Spleen (tissue), 11 donors: ENCODE measurements at regions not wholly inside any gene's neighbourhood (a gene's known extent, or its start where the extent isn't known, plus 50 kb on each side); places are given as distances from the start of the nearest gene placed in this dataset.
"Not testable (repeated sequence)": the region's sequence is repeated elsewhere in the genome, so short reads cannot be mapped to it uniquely, and the experiment has no call there.

Experiments used
- DNase-seq: peaks from one replicate; pipeline ENCODE4 v3.0.0-alpha.2; 2020
- H3K27ac ChIP-seq, 8 donors: fragments of 200-600 bp; sonication (generic) in 7 of 8; 1 replicate in 4 of 8; 2 replicates in 4 of 8; pipeline versions ENCODE4 v1.5.0 to v1.8.0; 2016 to 2021; ENCODE audit warnings: inconsistent platforms in 4 of 8, mild to moderate bottlenecking in 4 of 8, moderate library complexity in 1 of 8
- H3K27me3 ChIP-seq, 7 donors: fragments of 200-600 bp; sonication (generic) in 6 of 7; replicated peaks in 1 of 7; 1 replicate in 4 of 7; 2 replicates in 3 of 7; pipeline versions ENCODE4 v1.5.0 to v1.8.0; 2016 to 2021; ENCODE audit warnings: inconsistent platforms in 3 of 7, mild to moderate bottlenecking in 1 of 7
- H3K36me3 ChIP-seq, 6 donors: fragments of 200-600 bp; sonication (generic) in 5 of 6; 1 replicate in 4 of 6; 2 replicates in 2 of 6; pipeline versions ENCODE4 v1.5.0 to v1.8.0; 2016 to 2021; ENCODE audit warnings: inconsistent platforms in 2 of 6
- H3K4me1 ChIP-seq, 6 donors: fragments of 200-600 bp; sonication (generic) in 5 of 6; 1 replicate in 3 of 6; 2 replicates in 3 of 6; pipeline versions ENCODE4 v1.5.0 to v1.8.0; 2016 to 2021; ENCODE audit warnings: inconsistent platforms in 3 of 6
- H3K4me3 ChIP-seq, 8 donors: fragments of 200-600 bp; sonication (generic) in 7 of 8; 1 replicate in 4 of 8; 2 replicates in 4 of 8; pipeline versions ENCODE4 v1.5.0 to v1.8.0; 2016 to 2021; ENCODE audit warnings: inconsistent platforms in 4 of 8, mild to moderate bottlenecking in 4 of 8, moderate library complexity in 2 of 8
- H3K9me3 ChIP-seq, 8 donors: fragments of 200-600 bp; sonication (generic) in 7 of 8; 1 replicate in 4 of 8; 2 replicates in 4 of 8; pipeline versions ENCODE4 v1.5.0 to v1.8.0; 2016 to 2021; ENCODE audit warnings: inconsistent platforms in 4 of 8
- POLR2A ChIP-seq, 3 donors: fragments of 450-650 bp; IDR thresholded peaks; one replicate each; pipeline ENCODE4 v1.5.1; 2017; ENCODE audit warnings: antibody characterized with exemption in 3 of 3, mild to moderate bottlenecking in 1 of 3
- POLR2AphosphoS5 ChIP-seq, 3 donors: sonication (generic); formaldehyde crosslinking; IDR thresholded peaks; one replicate each; pipeline ENCODE4 v1.5.1; 2017; ENCODE audit warnings: antibody characterized with exemption in 3 of 3
- WGBS, 5 donors: extraction: QIAGEN DNeasy Blood & Tissue Kit in 3 of 5; methylation state at CpG; one replicate each; pipeline versions ENCODE4 v1.1.5 to v1.1.7; 2013 to 2018; 5-methylcytosine and 5-hydroxymethylcytosine counted together
- intact Hi-C: fragments of 100-400 bp; cut with DNase I; formaldehyde crosslinking; loops from one replicate; pipeline ENCODE4 v1.15.0; 2023; ENCODE audit warnings: low total_unique reads
- TF ChIP-seq, protein P1 (sequence below), 11 experiments: fragments of 200-600 bp in 7 of 11; fragments of 450-650 bp in 4 of 11; sonication (generic) in 4 of 11; IDR thresholded peaks in 8 of 11; conservative IDR thresholded peaks in 3 of 11; 1 replicate in 7 of 11; 2 replicates in 4 of 11; pipeline versions ENCODE4 v1.4.0 to v1.8.0; 2016 to 2021; ENCODE audit warnings: antibody characterized with exemption in 11 of 11, inconsistent platforms in 4 of 11, mild to moderate bottlenecking in 1 of 11
- donor health status: healthy with polysubstance abuse.
- donor health status: DM: no; HTN: no; CAD: no; lungs with moderate emphysema.
- donor health status: DM: no; HTN: no; CAD: no.
- donor health status: Bipolar disorder and iron deficiency.
- donor health status: healthy.
- donor health status: DM: no; HTN: no; CAD: no.
- donor health status: DM: yes; HTN: yes; CAD: no.

DNA sequence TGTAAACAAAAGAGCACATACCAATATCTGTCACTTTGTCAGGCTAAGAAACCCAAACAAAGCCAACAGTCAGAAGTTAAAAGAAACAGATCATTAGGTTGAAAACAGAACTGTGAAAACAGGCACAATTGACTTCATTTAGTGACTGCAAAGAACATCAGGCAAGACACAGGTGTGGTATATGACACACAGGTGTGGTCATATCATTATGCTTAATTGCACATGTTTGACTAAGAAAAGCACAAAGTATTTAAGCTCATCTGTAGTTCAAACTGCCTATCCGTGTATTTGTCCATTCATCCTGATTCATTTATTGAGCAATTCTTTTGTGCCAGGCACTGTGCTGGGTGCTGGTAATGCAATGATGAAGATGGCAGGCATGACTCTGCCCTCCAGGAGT, 150.7 kb downstream of the DEFB131A start:
- no peak overlapping the region for H3K27ac ChIP-seq
- peaks cover 0 to 7% (median 0%) of the 10 kb centered on the region in 8 donors for H3K9me3 ChIP-seq
- H3K4me3 ChIP-seq, result no peak overlapping the region
- no peaks in the 10 kb centered on the region for H3K27me3 ChIP-seq
- no peaks in the 10 kb centered on the region for H3K4me1 ChIP-seq
- intact Hi-C loops, result no loop called here
- no peaks in the 10 kb centered on the region for H3K36me3 ChIP-seq
- 74 to 92% (median 78%) methylated on average over 1 of the region's 1 CpG for WGBS, 5 donors
- no peak for DNase-seq
- TF ChIP-seq POLR2AphosphoS5 (IDR thresholded peaks at IDR 0.05), result no peak
- no peak for TF ChIP-seq POLR2A (IDR thresholded peaks at IDR 0.05)
- TF ChIP-seq, protein P1, sequence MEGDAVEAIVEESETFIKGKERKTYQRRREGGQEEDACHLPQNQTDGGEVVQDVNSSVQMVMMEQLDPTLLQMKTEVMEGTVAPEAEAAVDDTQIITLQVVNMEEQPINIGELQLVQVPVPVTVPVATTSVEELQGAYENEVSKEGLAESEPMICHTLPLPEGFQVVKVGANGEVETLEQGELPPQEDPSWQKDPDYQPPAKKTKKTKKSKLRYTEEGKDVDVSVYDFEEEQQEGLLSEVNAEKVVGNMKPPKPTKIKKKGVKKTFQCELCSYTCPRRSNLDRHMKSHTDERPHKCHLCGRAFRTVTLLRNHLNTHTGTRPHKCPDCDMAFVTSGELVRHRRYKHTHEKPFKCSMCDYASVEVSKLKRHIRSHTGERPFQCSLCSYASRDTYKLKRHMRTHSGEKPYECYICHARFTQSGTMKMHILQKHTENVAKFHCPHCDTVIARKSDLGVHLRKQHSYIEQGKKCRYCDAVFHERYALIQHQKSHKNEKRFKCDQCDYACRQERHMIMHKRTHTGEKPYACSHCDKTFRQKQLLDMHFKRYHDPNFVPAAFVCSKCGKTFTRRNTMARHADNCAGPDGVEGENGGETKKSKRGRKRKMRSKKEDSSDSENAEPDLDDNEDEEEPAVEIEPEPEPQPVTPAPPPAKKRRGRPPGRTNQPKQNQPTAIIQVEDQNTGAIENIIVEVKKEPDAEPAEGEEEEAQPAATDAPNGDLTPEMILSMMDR (IDR thresholded peaks at IDR 0.05 in 8 of 11, conservative IDR thresholded peaks at IDR 0.05 in 3 of 11), result no peak

DNA sequence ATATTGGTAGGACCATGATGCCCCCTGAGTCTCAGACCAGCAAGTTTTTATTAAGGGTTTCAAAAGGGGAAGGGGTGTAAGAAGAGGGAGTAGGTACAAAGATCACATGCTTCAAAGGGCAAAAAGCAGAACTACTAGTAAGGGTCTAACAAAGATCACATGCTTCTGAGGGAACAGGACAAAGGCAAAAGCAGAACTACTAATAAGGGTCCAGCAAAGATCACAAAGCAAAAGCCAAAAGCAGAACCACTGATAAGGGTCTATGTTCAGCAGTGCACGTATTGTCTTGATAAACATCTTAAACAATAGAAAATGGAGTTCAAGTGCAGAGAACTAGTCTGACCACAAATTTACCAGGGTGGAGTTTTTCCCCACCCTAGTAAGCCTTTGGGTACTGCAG, 151.3 kb downstream of the DEFB131A start:
- H3K9me3 ChIP-seq, intact Hi-C loops, H3K4me3 ChIP-seq, H3K27ac ChIP-seq, H3K4me1 ChIP-seq, H3K27me3 ChIP-seq, DNase-seq, H3K36me3 ChIP-seq: not testable (repeated sequence)
- WGBS, 5 donors, result 37 to 56% (median 43%) methylated on average over 1 of the region's 1 CpG

DNA sequence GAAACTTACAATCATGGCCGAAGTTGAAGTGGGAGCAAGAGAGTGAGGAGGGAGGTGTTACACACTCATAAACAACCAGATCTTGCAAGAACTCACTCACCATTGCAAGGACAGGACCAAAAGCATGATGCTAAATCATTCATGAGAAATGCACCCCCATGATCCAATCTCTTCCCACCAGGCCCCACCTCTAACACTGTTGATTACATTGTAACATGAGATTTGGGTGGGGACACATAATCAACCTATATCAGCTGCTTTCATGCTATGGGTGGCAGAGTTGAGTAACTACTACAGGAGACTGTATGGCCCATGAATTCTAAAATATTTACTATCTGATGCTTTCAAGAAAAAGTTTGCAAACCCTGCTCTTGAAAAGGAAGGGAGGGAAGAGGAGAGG, 155.1 kb downstream of the DEFB131A start:
- 94 to 100% (median 98%) methylated on average over 1 of the region's 1 CpG; no CpG with 5 or more reads in 1 of the 5 donors for WGBS, 5 donors
- Histone ChIP-seq H3K27me3 (no peaks in the 10 kb centered on the region), H3K36me3 (no peaks in the 10 kb centered on the region), H3K4me3 (no peak overlapping the region), H3K9me3 (peaks cover 0 to 7% (median 0%) of the 10 kb centered on the region in 8 donors), H3K4me1 (peaks cover 0 to 8% (median 0%) of the 10 kb centered on the region in 6 donors), H3K27ac (no peak overlapping the region)
- no peak for TF ChIP-seq POLR2AphosphoS5 (IDR thresholded peaks at IDR 0.05)
- TF ChIP-seq, protein P1 (IDR thresholded peaks at IDR 0.05 in 8 of 11, conservative IDR thresholded peaks at IDR 0.05 in 3 of 11), result no peak
- no peak for TF ChIP-seq POLR2A (IDR thresholded peaks at IDR 0.05)
- intact Hi-C loops, result no loop called here
- no peak for DNase-seq

DNA sequence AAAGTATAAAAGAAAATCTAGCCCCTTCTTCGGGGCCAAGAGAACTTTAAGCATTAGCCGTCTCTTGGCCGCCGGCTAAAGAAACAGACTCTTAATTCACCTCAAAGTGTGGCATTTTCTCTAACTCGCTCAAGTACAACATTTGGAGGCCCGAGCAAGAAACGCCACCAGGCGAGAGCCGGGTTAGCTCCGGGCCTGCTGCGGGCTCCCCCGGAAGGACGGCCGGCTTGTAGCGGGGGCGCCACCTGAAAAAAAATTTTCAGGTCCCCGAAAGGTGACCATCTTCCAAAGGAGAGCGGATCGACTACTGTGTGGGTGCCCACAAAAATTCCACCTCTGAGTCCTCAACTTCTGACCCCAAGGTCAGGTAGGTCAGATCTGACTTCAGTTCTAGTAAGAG, 156.0 kb downstream of the DEFB131A start:
- 89 to 96% (median 94%) methylated on average over 19 of the region's 19 CpGs for WGBS, 5 donors
- Histone ChIP-seq H3K9me3 (peaks cover 0 to 1% (median 0%) of the 10 kb centered on the region in 8 donors), H3K4me1 (peaks cover 0 to 8% (median 0%) of the 10 kb centered on the region in 6 donors), H3K27ac (no peak overlapping the region), H3K4me3 (no peak overlapping the region), H3K27me3 (no peaks in the 10 kb centered on the region), H3K36me3 (no peaks in the 10 kb centered on the region)
- no peak for DNase-seq
- TF ChIP-seq, protein P1 (IDR thresholded peaks at IDR 0.05 in 8 of 11, conservative IDR thresholded peaks at IDR 0.05 in 3 of 11), result no peak
- no peak for TF ChIP-seq POLR2AphosphoS5 (IDR thresholded peaks at IDR 0.05)
- TF ChIP-seq POLR2A (IDR thresholded peaks at IDR 0.05), result no peak
- intact Hi-C loops, result no loop called here

DNA sequence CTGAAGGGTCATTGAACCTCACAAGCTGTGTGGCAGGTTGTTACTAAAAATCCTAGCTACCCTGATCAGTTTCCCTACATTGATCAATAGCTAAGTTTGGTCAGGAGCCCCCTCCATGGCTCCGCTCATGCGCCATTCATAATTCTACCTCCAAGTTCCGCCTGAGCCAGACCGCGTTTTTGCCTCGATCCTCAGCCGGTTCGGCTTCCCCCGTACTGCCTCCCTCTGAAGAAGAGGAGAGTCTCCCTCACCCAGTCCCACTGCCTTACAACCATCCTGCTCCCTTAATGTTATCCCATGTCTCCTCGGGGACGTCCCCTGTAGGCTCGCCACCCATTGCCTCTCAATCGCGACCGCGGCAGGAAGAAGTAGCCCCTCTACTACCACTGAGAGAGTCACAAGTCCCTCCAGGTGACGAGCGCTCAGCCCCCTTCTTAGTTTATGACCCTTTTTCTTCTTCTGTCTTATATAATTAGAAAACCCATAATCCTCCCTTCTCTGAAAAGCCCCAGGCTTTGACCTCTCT, 158.2 kb downstream of the DEFB131A start:
- Histone ChIP-seq H3K27ac (no peak overlapping the region), H3K27me3 (no peaks in the 10 kb centered on the region), H3K36me3 (no peaks in the 10 kb centered on the region), H3K4me3 (no peak overlapping the region), H3K9me3 (no peaks in the 10 kb centered on the region), H3K4me1 (peaks cover 0 to 8% (median 0%) of the 10 kb centered on the region in 6 donors)
- TF ChIP-seq POLR2A (IDR thresholded peaks at IDR 0.05), result no peak
- TF ChIP-seq POLR2AphosphoS5 (IDR thresholded peaks at IDR 0.05), result no peak
- TF ChIP-seq, protein P1 (IDR thresholded peaks at IDR 0.05 in 8 of 11, conservative IDR thresholded peaks at IDR 0.05 in 3 of 11), result no peak
- 80 to 91% (median 87%) methylated on average over 18 of the region's 18 CpGs for WGBS, 5 donors
- intact Hi-C loops, result no loop called here
- no peak for DNase-seq

DNA sequence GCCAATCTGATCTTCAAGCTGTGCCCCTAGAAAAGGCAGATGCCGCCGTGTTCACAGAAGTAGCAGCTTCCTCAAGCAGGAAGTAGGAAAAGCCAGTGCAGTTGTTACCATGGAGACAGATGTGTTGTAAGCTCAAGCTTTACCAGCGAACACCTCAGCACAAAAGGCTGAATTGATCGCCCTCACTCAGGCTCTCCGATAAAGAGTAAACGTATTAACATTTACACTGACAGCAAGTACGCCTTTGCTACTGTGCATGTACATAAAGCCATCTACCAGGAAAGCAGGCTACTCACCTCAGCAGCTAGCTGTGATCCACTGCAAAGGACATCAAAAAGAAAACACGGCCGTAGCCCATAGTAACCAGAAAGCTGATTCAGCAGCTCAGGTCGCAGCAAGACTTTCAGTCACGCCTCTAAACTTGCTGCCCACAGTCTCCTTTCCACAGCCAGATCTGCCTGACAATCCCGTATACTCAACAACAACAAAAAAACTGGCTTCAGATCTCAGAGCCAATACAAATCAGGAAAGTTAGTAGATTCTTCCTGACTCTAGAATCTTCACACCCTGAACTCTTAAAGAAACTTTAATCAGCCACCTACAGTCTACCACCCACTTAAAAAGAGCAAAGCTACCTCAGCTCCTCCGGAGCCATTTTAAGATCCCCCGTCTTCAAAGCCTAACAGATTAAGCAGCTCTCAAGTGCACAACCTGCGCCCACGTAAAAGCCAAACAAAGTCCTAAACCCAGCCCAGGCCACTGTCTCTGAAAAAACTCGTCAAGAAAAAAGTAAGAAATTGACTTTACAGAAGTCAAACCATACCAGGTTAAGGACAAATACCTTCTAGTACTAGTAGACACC, 160.0 kb downstream of the DEFB131A start:
- 23 to 34% (median 24%) methylated on average over 17 of the region's 17 CpGs for WGBS, 5 donors
- H3K36me3 ChIP-seq, H3K27me3 ChIP-seq, H3K9me3 ChIP-seq, intact Hi-C loops, H3K4me1 ChIP-seq, DNase-seq: not testable (repeated sequence)
- Histone ChIP-seq H3K4me3 (peak overlapping the region in 2 of 8 donors; percentile 26 to 50), H3K27ac (peak overlapping the region in 3 of 8 donors; percentile 28 to 48 (median 43))
